BE2C (cell line): ENCODE measurements at regions not wholly inside any gene's neighbourhood (a gene's known extent, or its start where the extent isn't known, plus 50 kb on each side); places are given as distances from the start of the nearest gene placed in this dataset.

Experiments
- DNase-seq: peaks from one replicate; pipeline ENCODE4 v3.0.0-alpha.2; 2020
- H3K27me3 ChIP-seq: fragments of 250-450 bp; sonication (Bioruptor Pico); 2 replicates; pipeline ENCODE4 v1.5.1; 2020; ENCODE audit warnings: mild to moderate bottlenecking
- H3K36me3 ChIP-seq: fragments of 250-450 bp; sonication (Bioruptor Pico); 2 replicates; pipeline ENCODE4 v1.5.1; 2020; ENCODE audit warnings: mild to moderate bottlenecking
- H3K4me1 ChIP-seq: fragments of 250-450 bp; sonication (Bioruptor Pico); 2 replicates; pipeline ENCODE4 v1.5.1; 2020
- H3K4me3 ChIP-seq: 2 replicates; pipeline ENCODE4 v1.5.1; 2011; ENCODE audit warnings: low read depth, low read length
- H3K9me3 ChIP-seq: fragments of 250-450 bp; sonication (Bioruptor Pico); 2 replicates; pipeline ENCODE4 v1.5.1; 2020
- TF ChIP-seq, protein P1 (sequence below): IDR thresholded peaks from 2 replicates; pipeline ENCODE4 v1.5.1; 2012; ENCODE audit warnings: mild to moderate bottlenecking, low read depth, low read length

- DNase-seq: no peak
- no peaks in the 10 kb centered on the region for H3K4me1 ChIP-seq
- TF ChIP-seq, protein P1, sequence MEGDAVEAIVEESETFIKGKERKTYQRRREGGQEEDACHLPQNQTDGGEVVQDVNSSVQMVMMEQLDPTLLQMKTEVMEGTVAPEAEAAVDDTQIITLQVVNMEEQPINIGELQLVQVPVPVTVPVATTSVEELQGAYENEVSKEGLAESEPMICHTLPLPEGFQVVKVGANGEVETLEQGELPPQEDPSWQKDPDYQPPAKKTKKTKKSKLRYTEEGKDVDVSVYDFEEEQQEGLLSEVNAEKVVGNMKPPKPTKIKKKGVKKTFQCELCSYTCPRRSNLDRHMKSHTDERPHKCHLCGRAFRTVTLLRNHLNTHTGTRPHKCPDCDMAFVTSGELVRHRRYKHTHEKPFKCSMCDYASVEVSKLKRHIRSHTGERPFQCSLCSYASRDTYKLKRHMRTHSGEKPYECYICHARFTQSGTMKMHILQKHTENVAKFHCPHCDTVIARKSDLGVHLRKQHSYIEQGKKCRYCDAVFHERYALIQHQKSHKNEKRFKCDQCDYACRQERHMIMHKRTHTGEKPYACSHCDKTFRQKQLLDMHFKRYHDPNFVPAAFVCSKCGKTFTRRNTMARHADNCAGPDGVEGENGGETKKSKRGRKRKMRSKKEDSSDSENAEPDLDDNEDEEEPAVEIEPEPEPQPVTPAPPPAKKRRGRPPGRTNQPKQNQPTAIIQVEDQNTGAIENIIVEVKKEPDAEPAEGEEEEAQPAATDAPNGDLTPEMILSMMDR: no peak
Measured at GRCh38 chr2:15681089-15681885, 89.6 kb downstream of the DDX1 start.

DNA sequence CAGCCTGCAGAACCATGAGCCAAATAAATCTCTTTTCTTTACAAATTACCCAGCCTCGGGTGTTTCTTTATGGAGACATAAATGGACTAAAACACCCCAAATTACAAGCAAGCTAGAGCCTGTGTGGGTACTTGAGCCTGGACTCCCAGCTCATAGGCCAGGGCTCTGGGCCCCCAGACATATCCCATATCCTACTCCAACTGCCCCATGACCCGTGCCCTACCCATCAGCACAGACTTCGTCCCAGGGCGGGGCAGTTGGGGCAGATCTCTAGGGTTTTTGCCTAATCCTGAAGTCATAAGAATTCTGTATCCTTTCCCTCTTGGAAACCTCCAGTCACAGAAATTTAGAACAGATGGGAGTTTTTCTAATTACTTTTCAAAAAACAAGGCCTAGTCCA lies 90.7 kb downstream of the DDX1 start:
- TF ChIP-seq, protein P1: no peak
- no peaks in the 10 kb centered on the region for H3K36me3 ChIP-seq
- H3K9me3 ChIP-seq: no peaks in the 10 kb centered on the region
- no peak overlapping the region for H3K4me3 ChIP-seq
- H3K4me1 ChIP-seq: no peaks in the 10 kb centered on the region
- no peaks in the 10 kb centered on the region for H3K27me3 ChIP-seq
- DNase-seq: no peak

More at GRCh38 chr2:15681089-15681885, 89.6 kb downstream of the DDX1 start:
- no peaks in the 10 kb centered on the region for H3K9me3 ChIP-seq
- H3K4me3 ChIP-seq: no peak overlapping the region
- H3K36me3 ChIP-seq: no peaks in the 10 kb centered on the region
- H3K27me3 ChIP-seq: no peaks in the 10 kb centered on the region

DNA sequence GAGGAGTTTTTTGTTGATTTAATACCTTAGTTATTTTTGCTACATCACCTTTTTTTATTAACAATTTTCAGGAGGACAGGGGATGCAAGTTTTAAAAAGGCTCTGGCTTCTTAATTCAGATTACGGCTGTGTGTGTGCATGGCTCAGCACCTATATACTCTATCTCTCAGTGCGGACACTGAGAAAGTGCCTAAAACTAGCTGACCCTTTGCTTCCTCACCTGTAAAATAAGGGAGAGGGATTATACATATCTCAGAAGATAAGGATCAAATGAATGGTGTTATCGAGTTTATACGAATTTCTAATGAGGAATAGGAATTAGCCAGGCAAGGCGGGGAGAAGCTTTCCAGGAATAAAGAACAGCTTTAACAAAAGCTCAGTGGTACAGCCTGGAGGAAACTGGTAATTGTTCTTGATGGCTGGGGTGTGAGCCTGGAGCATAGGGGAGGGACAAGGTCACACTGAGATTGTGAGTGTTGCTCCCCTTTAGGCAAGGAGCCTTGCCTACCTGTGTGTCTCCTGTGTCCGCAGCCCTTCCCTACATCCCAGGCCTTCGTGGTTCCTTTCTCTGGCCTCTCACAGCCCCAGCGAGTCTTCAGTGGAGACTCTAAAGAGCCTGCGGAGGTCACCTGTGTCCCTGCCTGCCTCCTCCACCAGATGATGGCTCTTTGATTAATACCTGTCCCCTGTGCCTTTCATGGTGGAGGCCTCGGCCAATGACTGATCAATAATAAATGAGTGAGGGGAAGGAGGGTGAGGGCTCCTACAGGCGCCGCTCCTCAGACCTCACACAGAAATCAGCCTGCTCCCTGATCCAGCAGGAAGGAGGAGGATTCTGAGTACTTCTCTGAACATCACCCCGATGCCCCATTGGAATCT lies 92.7 kb downstream of the DDX1 start:
- Histone ChIP-seq H3K36me3 (no peaks in the 10 kb centered on the region), H3K4me3 (no peak overlapping the region), H3K27me3 (peaks cover 3% of the 10 kb centered on the region; the same call in 1 of the 2 replicates), H3K9me3 (no peaks in the 10 kb centered on the region), H3K4me1 (no peaks in the 10 kb centered on the region)
- no peak for DNase-seq
- TF ChIP-seq, protein P1: no peak

- H3K4me3 ChIP-seq: no peak overlapping the region
- no peaks in the 10 kb centered on the region for H3K4me1 ChIP-seq
- no peaks in the 10 kb centered on the region for H3K9me3 ChIP-seq
- no peaks in the 10 kb centered on the region for H3K36me3 ChIP-seq
- no peak for DNase-seq
- peaks cover 3% of the 10 kb centered on the region; the same call in 1 of the 2 replicates for H3K27me3 ChIP-seq
- TF ChIP-seq, protein P1: no peak
Measured at GRCh38 chr2:15685143-15685542, 93.5 kb downstream of the DDX1 start.

- Histone ChIP-seq H3K27me3 (peaks cover 3% of the 10 kb centered on the region; the same call in 1 of the 2 replicates), H3K4me1 (no peaks in the 10 kb centered on the region), H3K9me3 (no peaks in the 10 kb centered on the region), H3K4me3 (no peak overlapping the region), H3K36me3 (no peaks in the 10 kb centered on the region)
- no peak for DNase-seq
- TF ChIP-seq, protein P1: no peak
Measured at GRCh38 chr2:15686643-15687042, 95.0 kb downstream of the DDX1 start.
